ENCODE measurements at regions not wholly inside any gene's neighbourhood (a gene's known extent, or its start where the extent isn't known, plus 50 kb on each side); places are given as distances from the start of the nearest gene placed in this dataset.

GRCh38 chr9:14007190-14007769, 306.7 kb downstream of the NFIB start:
- TF ChIP-seq, protein P1, sequence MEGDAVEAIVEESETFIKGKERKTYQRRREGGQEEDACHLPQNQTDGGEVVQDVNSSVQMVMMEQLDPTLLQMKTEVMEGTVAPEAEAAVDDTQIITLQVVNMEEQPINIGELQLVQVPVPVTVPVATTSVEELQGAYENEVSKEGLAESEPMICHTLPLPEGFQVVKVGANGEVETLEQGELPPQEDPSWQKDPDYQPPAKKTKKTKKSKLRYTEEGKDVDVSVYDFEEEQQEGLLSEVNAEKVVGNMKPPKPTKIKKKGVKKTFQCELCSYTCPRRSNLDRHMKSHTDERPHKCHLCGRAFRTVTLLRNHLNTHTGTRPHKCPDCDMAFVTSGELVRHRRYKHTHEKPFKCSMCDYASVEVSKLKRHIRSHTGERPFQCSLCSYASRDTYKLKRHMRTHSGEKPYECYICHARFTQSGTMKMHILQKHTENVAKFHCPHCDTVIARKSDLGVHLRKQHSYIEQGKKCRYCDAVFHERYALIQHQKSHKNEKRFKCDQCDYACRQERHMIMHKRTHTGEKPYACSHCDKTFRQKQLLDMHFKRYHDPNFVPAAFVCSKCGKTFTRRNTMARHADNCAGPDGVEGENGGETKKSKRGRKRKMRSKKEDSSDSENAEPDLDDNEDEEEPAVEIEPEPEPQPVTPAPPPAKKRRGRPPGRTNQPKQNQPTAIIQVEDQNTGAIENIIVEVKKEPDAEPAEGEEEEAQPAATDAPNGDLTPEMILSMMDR (conservative IDR thresholded peaks at IDR 0.05 in 1 of 2, IDR thresholded peaks at IDR 0.05 in 1 of 2; ENCODE audit: low read depth in 1 of 2, low read length in 2 of 2) = no peak
- TF ChIP-seq EZH2 (IDR thresholded peaks at IDR 0.05; ENCODE audit: low read length, missing control alignments) = no peak
